Lower leg skin (tissue), 3 donors: ENCODE measurements at regions not wholly inside any gene's neighbourhood (a gene's known extent, or its start where the extent isn't known, plus 50 kb on each side); places are given as distances from the start of the nearest gene placed in this dataset.

Experiments used
- CTCF ChIP-seq, 3 donors: fragments of 450-650 bp; IDR thresholded peaks; one replicate each; pipeline ENCODE4 v1.5.1; 2016; ENCODE audit warnings: antibody characterized with exemption in 3 of 3, mild to moderate bottlenecking in 3 of 3, moderate library complexity in 2 of 3
- POLR2A ChIP-seq, 2 donors: fragments of 450-650 bp; IDR thresholded peaks; one replicate each; pipeline ENCODE4 v1.6.1; 2016 to 2017; ENCODE audit warnings: antibody characterized with exemption in 2 of 2, mild to moderate bottlenecking in 1 of 2, moderate library complexity in 1 of 2

GRCh38 chr15:98311566-98312188 is 336.7 kb upstream of the IGF1R start:
- TF ChIP-seq CTCF (IDR thresholded peaks at IDR 0.05) (no peak), POLR2A (IDR thresholded peaks at IDR 0.05) (no peak)
